GM20000 (cell line): ENCODE measurements at regions not wholly inside any gene's neighbourhood (a gene's known extent, or its start where the extent isn't known, plus 50 kb on each side); places are given as distances from the start of the nearest gene placed in this dataset.

Experiments used
- DNase-seq: peaks from one replicate; pipeline ENCODE4 v3.0.0; 2012; ENCODE audit warnings: low spot score
- CTCF ChIP-seq: IDR thresholded peaks from 2 replicates; pipeline ENCODE4 v1.5.1; 2012; ENCODE audit warnings: mild to moderate bottlenecking, control low read depth; ENCODE audit errors: extremely low read depth, missing control alignments

- TF ChIP-seq CTCF: no peak
- no peak for DNase-seq
Observed at GRCh38 chr4:29002151-29002550, 1718.0 kb upstream of the PCDH7 start.

GRCh38 chr4:29005838-29006237 lies 1714.3 kb upstream of the PCDH7 start:
- no peak for DNase-seq
- TF ChIP-seq CTCF: no peak

- no peak for DNase-seq
- no peak for TF ChIP-seq CTCF
Observed at GRCh38 chr4:29009908-29010307, 1710.3 kb upstream of the PCDH7 start.

- no peak for TF ChIP-seq CTCF
- no peak for DNase-seq
Observed at GRCh38 chr4:29013341-29013740, 1706.8 kb upstream of the PCDH7 start.

GRCh38 chr4:29014555-29014954 lies 1705.6 kb upstream of the PCDH7 start:
- DNase-seq: no peak
- no peak for TF ChIP-seq CTCF

- DNase-seq: no peak
- no peak for TF ChIP-seq CTCF
Observed at GRCh38 chr4:29033703-29034102, 1686.5 kb upstream of the PCDH7 start.

- no peak for TF ChIP-seq CTCF
- DNase-seq: no peak
Observed at GRCh38 chr4:29037501-29037900, 1682.7 kb upstream of the PCDH7 start.

GRCh38 chr4:29043411-29043810 lies 1676.8 kb upstream of the PCDH7 start:
- no peak for TF ChIP-seq CTCF
- no peak for DNase-seq
